ENCODE measurements at regions not wholly inside any gene's neighbourhood (a gene's known extent, or its start where the extent isn't known, plus 50 kb on each side); places are given as distances from the start of the nearest gene placed in this dataset. TPM values are rescaled to one million over a fixed set of nuclear protein-coding genes. Genes with fewer than 3 reads are reported as not detected.

GRCh38 chr15:32222716-32223115 is 180.4 kb downstream of the GOLGA8K start:
- H3K27me3 ChIP-seq (ENCODE audit: insufficient read depth): no peaks in the 10 kb centered on the region
- no peaks in the 10 kb centered on the region for H3K4me1 ChIP-seq (ENCODE audit: insufficient read depth)
- no peaks in the 10 kb centered on the region for H3K9me2 ChIP-seq (ENCODE audit: insufficient read depth)
- Mint-ChIP-seq H3K27ac (no peak overlapping the region), H3K9me3 (peaks cover 5% of the 10 kb centered on the region; the same call in 2 of the 3 replicates), H3K27me3 (ENCODE audit: insufficient read depth, low read depth, poor library complexity) (no peaks in the 10 kb centered on the region), H3K36me3 (ENCODE audit: low read depth) (no peaks in the 10 kb centered on the region), H3K4me1 (peaks cover 4% of the 10 kb centered on the region; the same call in 1 of the 3 replicates), H3K4me3 (no peak overlapping the region)
- H3K4me3 ChIP-seq: no peak overlapping the region
- no peak overlapping the region for H3K4me2 ChIP-seq
- ATAC-seq (no peak), DNase-seq (ENCODE audit: low spot score) (no peak)
- H3K79me2 ChIP-seq (replicated peaks; ENCODE audit: insufficient read depth): no peaks in the 10 kb centered on the region
- H4K20me1 ChIP-seq (replicated peaks; ENCODE audit: insufficient read depth): no peaks in the 10 kb centered on the region
- no peaks in the 10 kb centered on the region for H3F3A ChIP-seq (replicated peaks; ENCODE audit: low read depth)
- H2AFZ ChIP-seq: no peak overlapping the region
- H3K27ac ChIP-seq (ENCODE audit: low read depth): no peak overlapping the region
- TF ChIP-seq REST (IDR thresholded peaks at IDR 0.05; ENCODE audit: unreplicated experiment) (no peak), EZH2 (IDR thresholded peaks at IDR 0.05; ENCODE audit: low read depth, unreplicated experiment) (no peak), ZNF114 (CRISPR knock-in tag; IDR thresholded peaks at IDR 0.05) (no peak), ZNF331 (CRISPR knock-in tag; IDR thresholded peaks at IDR 0.05; ENCODE audit: low read depth) (no peak), JUNB (IDR thresholded peaks at IDR 0.05; ENCODE audit: unreplicated experiment) (no peak), CREB1 (CRISPR knock-in tag; IDR thresholded peaks at IDR 0.05; ENCODE audit: low read depth) (no peak)
- TF ChIP-seq, protein P1, sequence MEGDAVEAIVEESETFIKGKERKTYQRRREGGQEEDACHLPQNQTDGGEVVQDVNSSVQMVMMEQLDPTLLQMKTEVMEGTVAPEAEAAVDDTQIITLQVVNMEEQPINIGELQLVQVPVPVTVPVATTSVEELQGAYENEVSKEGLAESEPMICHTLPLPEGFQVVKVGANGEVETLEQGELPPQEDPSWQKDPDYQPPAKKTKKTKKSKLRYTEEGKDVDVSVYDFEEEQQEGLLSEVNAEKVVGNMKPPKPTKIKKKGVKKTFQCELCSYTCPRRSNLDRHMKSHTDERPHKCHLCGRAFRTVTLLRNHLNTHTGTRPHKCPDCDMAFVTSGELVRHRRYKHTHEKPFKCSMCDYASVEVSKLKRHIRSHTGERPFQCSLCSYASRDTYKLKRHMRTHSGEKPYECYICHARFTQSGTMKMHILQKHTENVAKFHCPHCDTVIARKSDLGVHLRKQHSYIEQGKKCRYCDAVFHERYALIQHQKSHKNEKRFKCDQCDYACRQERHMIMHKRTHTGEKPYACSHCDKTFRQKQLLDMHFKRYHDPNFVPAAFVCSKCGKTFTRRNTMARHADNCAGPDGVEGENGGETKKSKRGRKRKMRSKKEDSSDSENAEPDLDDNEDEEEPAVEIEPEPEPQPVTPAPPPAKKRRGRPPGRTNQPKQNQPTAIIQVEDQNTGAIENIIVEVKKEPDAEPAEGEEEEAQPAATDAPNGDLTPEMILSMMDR (conservative IDR thresholded peaks at IDR 0.05; ENCODE audit: low read depth in 2 of 2): no peak
- TF ChIP-seq, protein P2, sequence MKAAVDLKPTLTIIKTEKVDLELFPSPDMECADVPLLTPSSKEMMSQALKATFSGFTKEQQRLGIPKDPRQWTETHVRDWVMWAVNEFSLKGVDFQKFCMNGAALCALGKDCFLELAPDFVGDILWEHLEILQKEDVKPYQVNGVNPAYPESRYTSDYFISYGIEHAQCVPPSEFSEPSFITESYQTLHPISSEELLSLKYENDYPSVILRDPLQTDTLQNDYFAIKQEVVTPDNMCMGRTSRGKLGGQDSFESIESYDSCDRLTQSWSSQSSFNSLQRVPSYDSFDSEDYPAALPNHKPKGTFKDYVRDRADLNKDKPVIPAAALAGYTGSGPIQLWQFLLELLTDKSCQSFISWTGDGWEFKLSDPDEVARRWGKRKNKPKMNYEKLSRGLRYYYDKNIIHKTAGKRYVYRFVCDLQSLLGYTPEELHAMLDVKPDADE (IDR thresholded peaks at IDR 0.05): no peak
- H3K36me3 ChIP-seq (ENCODE audit: insufficient read depth): no peaks in the 10 kb centered on the region; the same call in 1 of the 2 replicates

Small RNA genes in the stretch of these regions (small RNA-seq; reads per million reads assigned to genes)
- gene RNU6-18P (ENCODE audit: low replicate concordance): not detected
